SK-N-SH (cell line): ENCODE measurements at regions not wholly inside any gene's neighbourhood (a gene's known extent, or its start where the extent isn't known, plus 50 kb on each side); places are given as distances from the start of the nearest gene placed in this dataset.

Source experiments
- CTCF ChIA-PET: fragments of 300-600, 350-600 bp; formaldehyde crosslinking; extraction: SDS; loops from one replicate; lab custom pipeline; 2021; lab: Yijun Ruan, JAX
- POLR2A ChIA-PET: fragments of 350-600 bp; sonication (Branson Sonifier 250); formaldehyde crosslinking; extraction: SDS; loops from one replicate; lab custom pipeline; 2020; ENCODE audit warnings: antibody characterized with exemption, inconsistent platforms; lab: Yijun Ruan, JAX
- DNase-seq: peaks from one replicate; pipeline ENCODE4 v3.0.0; 2012
- H2AFZ ChIP-seq: fragments of 200-600 bp; sonication (generic); 2 replicates; pipeline ENCODE4 v1.8.1; 2016; ENCODE audit warnings: antibody characterized with exemption, mild to moderate bottlenecking, low read depth
- H3F3A ChIP-seq: fragments of 200-600 bp; sonication (generic); replicated peaks from 2 replicates; pipeline ENCODE3; 2016; ENCODE audit warnings: antibody characterized with exemption, mild to moderate bottlenecking; ENCODE audit not compliant: insufficient read depth
- H3K27ac ChIP-seq, 2 experiments: fragments of 200-500 bp in 1 of 2; fragments of 200-600 bp in 1 of 2; sonication (Bioruptor generic) in 1 of 2; sonication (generic), shearing (Covaris generic) in 1 of 2; 2 replicates each; pipeline versions ENCODE4 v1.5.1 to v1.6.1; 2014 to 2016; ENCODE audit warnings: low read depth in 2 of 2, inconsistent platforms in 1 of 2, low read length in 1 of 2, mild to moderate bottlenecking in 1 of 2, mixed read lengths in 1 of 2
- H3K27me3 ChIP-seq: fragments of 200-600 bp; sonication (generic), shearing (Covaris generic); 2 replicates; pipeline ENCODE4 v1.6.1; 2016; ENCODE audit warnings: mixed run types; ENCODE audit not compliant: insufficient read depth
- H3K36me3 ChIP-seq, 2 experiments: fragments of 200-500 bp in 1 of 2; fragments of 200-600 bp in 1 of 2; sonication (Bioruptor generic) in 1 of 2; sonication (generic) in 1 of 2; replicated peaks in 1 of 2; 2 replicates each; pipeline versions ENCODE3 to v1.5.1; 2014 to 2016; ENCODE audit warnings: low read length in 1 of 2, mild to moderate bottlenecking in 1 of 2; ENCODE audit not compliant: insufficient read depth in 2 of 2, control insufficient read depth in 1 of 2
- H3K4me1 ChIP-seq, 2 experiments: fragments of 200-500 bp in 1 of 2; fragments of 200-600 bp in 1 of 2; sonication (Bioruptor generic) in 1 of 2; sonication (generic), shearing (Covaris generic) in 1 of 2; 2 replicates each; pipeline versions ENCODE4 v1.5.1 to v1.6.1; 2014 to 2016; ENCODE audit warnings: low read depth in 1 of 2, low read length in 1 of 2, mixed run types in 1 of 2; ENCODE audit not compliant: insufficient read depth in 2 of 2, control insufficient read depth in 1 of 2
- H3K4me2 ChIP-seq: fragments of 200-600 bp; sonication (generic), shearing (Covaris generic); 2 replicates; pipeline ENCODE4 v1.6.1; 2017; ENCODE audit warnings: mixed run types
- H3K4me3 ChIP-seq, 2 experiments: fragments of 200-500 bp in 1 of 2; fragments of 200-600 bp in 1 of 2; sonication (Bioruptor generic) in 1 of 2; sonication (generic), shearing (Covaris generic) in 1 of 2; 2 replicates each; pipeline versions ENCODE4 v1.5.1 to v1.8.1; 2014 to 2016; ENCODE audit warnings: low read depth in 2 of 2, inconsistent platforms in 1 of 2, low read length in 1 of 2, mild to moderate bottlenecking in 1 of 2, mixed read lengths in 1 of 2, moderate library complexity in 1 of 2
- H3K79me2 ChIP-seq: fragments of 200-600 bp; sonication (generic); 2 replicates; pipeline ENCODE4 v1.8.1; 2017; ENCODE audit warnings: mild to moderate bottlenecking; ENCODE audit not compliant: insufficient read depth
- H3K9ac ChIP-seq: fragments of 200-600 bp; sonication (generic); 2 replicates; pipeline ENCODE4 v1.6.1; 2017; ENCODE audit warnings: mixed run types
- H3K9me2 ChIP-seq: fragments of 200-600 bp; sonication (generic); 2 replicates; pipeline ENCODE4 v1.6.1; 2017; ENCODE audit warnings: mixed run types
- H3K9me3 ChIP-seq: fragments of 200-600 bp; sonication (generic); 2 replicates; pipeline ENCODE4 v1.6.1; 2017; ENCODE audit warnings: mixed run types, mild to moderate bottlenecking, moderate library complexity
- H4K20me1 ChIP-seq: fragments of 200-600 bp; sonication (generic); 2 replicates; pipeline ENCODE4 v1.6.1; 2017; ENCODE audit warnings: mild to moderate bottlenecking, mixed run types; ENCODE audit not compliant: insufficient read depth
- ELF1 ChIP-seq: IDR thresholded peaks from 2 replicates; pipeline ENCODE4 v1.4.0; 2012
- EP300 ChIP-seq, 2 experiments: IDR thresholded peaks; 2 replicates each; pipeline versions ENCODE4 v1.4.0 to v1.6.1; 2012; ENCODE audit warnings: borderline replicate concordance in 1 of 2, low read depth in 1 of 2, low read length in 1 of 2
- EZH2phosphoT487 ChIP-seq: fragments of 200-600 bp; sonication (generic); IDR thresholded peaks from 2 replicates; pipeline ENCODE4 v1.6.1; 2017; ENCODE audit warnings: low read depth, mixed run types, mild to moderate bottlenecking, antibody characterized with exemption, moderate library complexity, borderline replicate concordance
- FOSL2 ChIP-seq: IDR thresholded peaks from 2 replicates; pipeline ENCODE4 v1.4.0; 2012; ENCODE audit warnings: low read depth, mild to moderate bottlenecking, moderate library complexity, borderline replicate concordance
- FOXM1 ChIP-seq: IDR thresholded peaks from 2 replicates; pipeline ENCODE4 v1.4.0; 2012; ENCODE audit warnings: low read depth, mild to moderate bottlenecking
- GABPA ChIP-seq: IDR thresholded peaks from 2 replicates; pipeline ENCODE4 v1.4.0; 2012; ENCODE audit warnings: low read depth, mild to moderate bottlenecking
- GATA2 ChIP-seq: sonication (generic); formaldehyde crosslinking; IDR thresholded peaks from 2 replicates; pipeline ENCODE4 v1.5.0; 2020; ENCODE audit warnings: mild to moderate bottlenecking, missing genetic modification reagents
- JUND ChIP-seq: IDR thresholded peaks from 2 replicates; pipeline ENCODE4 v1.4.0; 2012
- MAX ChIP-seq: IDR thresholded peaks from 2 replicates; pipeline ENCODE4 v1.4.0; 2012; ENCODE audit warnings: low read depth
- MEF2A ChIP-seq: IDR thresholded peaks from 2 replicates; pipeline ENCODE4 v1.4.0; 2012; ENCODE audit warnings: low read depth, borderline replicate concordance
- POLR2AphosphoS5 ChIP-seq: IDR thresholded peaks from 2 replicates; pipeline ENCODE4 v1.6.1; 2012; ENCODE audit warnings: low read depth, low read length
- RAD21 ChIP-seq: IDR thresholded peaks from 2 replicates; pipeline ENCODE4 v1.6.1; 2012; ENCODE audit warnings: mild to moderate bottlenecking, low read length
- RCOR1 ChIP-seq: fragments of 150-350 bp; IDR thresholded peaks from 2 replicates; pipeline ENCODE4 v1.6.1; 2017; ENCODE audit warnings: antibody characterized with exemption, low read length
- RFX5 ChIP-seq: IDR thresholded peaks from 2 replicates; pipeline ENCODE4 v1.6.1; 2012; ENCODE audit warnings: mild to moderate bottlenecking, improper control_type of control experiment, low read length
- RXRA ChIP-seq: IDR thresholded peaks from 2 replicates; pipeline ENCODE4 v1.4.0; 2012; ENCODE audit warnings: low read depth, mild to moderate bottlenecking, borderline replicate concordance
- SIN3A ChIP-seq: IDR thresholded peaks from 2 replicates; pipeline ENCODE4 v1.6.1; 2012; ENCODE audit warnings: low read depth, mild to moderate bottlenecking, low read length, moderate library complexity, borderline replicate concordance
- SMC3 ChIP-seq: IDR thresholded peaks from 2 replicates; pipeline ENCODE4 v1.6.1; 2012; ENCODE audit warnings: low read depth, low read length, improper control_type of control experiment
- TAF1 ChIP-seq: IDR thresholded peaks from 2 replicates; pipeline ENCODE4 v1.6.1; 2012; ENCODE audit warnings: low read depth, mild to moderate bottlenecking, low read length, moderate library complexity, borderline replicate concordance
- YY1 ChIP-seq: IDR thresholded peaks from 2 replicates; pipeline ENCODE4 v1.4.0; 2012; ENCODE audit warnings: low read depth, mild to moderate bottlenecking
- WGBS: methylation state at CpG from one replicate; pipeline ENCODE4 v1.1.6; 2017; ENCODE audit warnings: low lambda C conversion rate; 5-methylcytosine and 5-hydroxymethylcytosine counted together
- TF ChIP-seq, protein P1 (sequence below): fragments of 200-600 bp; sonication (generic); IDR thresholded peaks from 2 replicates; pipeline ENCODE4 v1.6.1; 2017; ENCODE audit warnings: antibody characterized with exemption, mild to moderate bottlenecking, moderate library complexity
- TF ChIP-seq, protein P2 (sequence below): IDR thresholded peaks from 2 replicates; pipeline ENCODE4 v1.4.0; 2012; ENCODE audit warnings: low read depth, borderline replicate concordance

- Histone ChIP-seq H4K20me1 (no peaks in the 10 kb centered on the region), H3K4me1 (no peaks in the 10 kb centered on the region), H3K36me3 (no peaks in the 10 kb centered on the region), H3K9me3 (no peaks in the 10 kb centered on the region), H3K9ac (no peak overlapping the region), H3K27me3 (no peaks in the 10 kb centered on the region; the same call in 1 of the 2 replicates), H3K27ac (no peak overlapping the region), H2AFZ (no peak overlapping the region), H3K9me2 (no peaks in the 10 kb centered on the region), H3F3A (no peaks in the 10 kb centered on the region), H3K4me2 (no peak overlapping the region), H3K79me2 (no peaks in the 10 kb centered on the region), H3K4me3 (no peak overlapping the region)
- no peak for DNase-seq
- ChIA-PET POLR2A (no interaction called here), CTCF (interaction anchor here (1.3 kb wide), 1 partner anchor 197 kb away, joined by 4 read pairs; no protein-coding TSS in a partner anchor)
- 21% methylated on average over 3 of the region's 6 CpGs for WGBS
- TF ChIP-seq EZH2phosphoT487 (no peak), GABPA (no peak), YY1 (no peak), TAF1 (no peak), GATA2 (no peak), POLR2AphosphoS5 (no peak), MAX (no peak), FOXM1 (no peak), ELF1 (no peak), MEF2A (no peak), RAD21 (no peak), RCOR1 (no peak), RXRA (no peak), FOSL2 (no peak), SIN3A (no peak), SMC3 (no peak), JUND (no peak)
Measured at GRCh38 chr21:17727361-17727760, 91.8 kb downstream of the C21orf91 start.

DNA sequence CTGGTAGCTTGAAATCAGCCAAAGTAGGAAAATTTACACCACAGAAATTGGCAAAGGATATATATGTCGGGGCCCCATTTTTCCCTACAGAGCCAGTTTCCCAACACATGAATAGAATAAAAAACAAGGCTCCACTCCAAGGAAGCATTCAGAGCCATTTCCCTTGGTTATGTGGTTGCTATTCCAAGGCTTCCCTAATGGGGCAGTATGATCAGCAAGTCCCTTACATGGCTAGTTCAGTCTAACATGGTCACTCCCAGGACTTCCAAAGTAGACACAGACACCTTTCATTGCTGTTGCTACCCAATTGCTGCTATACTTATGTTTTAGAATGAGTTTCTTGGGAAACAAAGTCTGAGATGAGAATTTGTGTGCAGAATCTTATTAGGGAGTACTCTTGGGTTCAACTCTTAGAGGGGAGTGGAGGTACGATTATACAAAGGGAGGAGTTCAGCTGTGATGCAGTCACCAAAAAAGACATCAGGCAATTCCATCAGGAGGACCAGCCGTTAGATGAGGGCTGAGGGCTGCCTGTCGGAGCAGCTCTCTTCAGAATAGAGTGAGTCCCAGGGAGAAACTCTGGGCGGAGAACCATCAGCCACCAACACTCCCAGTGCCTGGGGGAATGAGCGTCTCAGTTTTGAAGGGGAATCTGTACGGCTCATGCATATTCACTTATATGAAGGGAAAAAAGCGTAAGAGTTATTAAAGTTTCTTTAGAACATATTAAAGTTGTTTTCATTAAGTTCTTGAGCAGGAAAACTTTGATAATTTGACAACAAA is 92.9 kb downstream of the C21orf91 start:
- no peak overlapping the region for H2AFZ ChIP-seq
- H3K9me2 ChIP-seq: no peaks in the 10 kb centered on the region
- H3K4me3 ChIP-seq: no peak overlapping the region
- ChIA-PET POLR2A (no interaction called here), CTCF (no interaction called here)
- H3K36me3 ChIP-seq: no peaks in the 10 kb centered on the region
- TF ChIP-seq RAD21: 0 out of 2 replicates have a peak, but pooled peaks have one; percentile 7
- TF ChIP-seq RFX5: no peak
- TF ChIP-seq, protein P1, sequence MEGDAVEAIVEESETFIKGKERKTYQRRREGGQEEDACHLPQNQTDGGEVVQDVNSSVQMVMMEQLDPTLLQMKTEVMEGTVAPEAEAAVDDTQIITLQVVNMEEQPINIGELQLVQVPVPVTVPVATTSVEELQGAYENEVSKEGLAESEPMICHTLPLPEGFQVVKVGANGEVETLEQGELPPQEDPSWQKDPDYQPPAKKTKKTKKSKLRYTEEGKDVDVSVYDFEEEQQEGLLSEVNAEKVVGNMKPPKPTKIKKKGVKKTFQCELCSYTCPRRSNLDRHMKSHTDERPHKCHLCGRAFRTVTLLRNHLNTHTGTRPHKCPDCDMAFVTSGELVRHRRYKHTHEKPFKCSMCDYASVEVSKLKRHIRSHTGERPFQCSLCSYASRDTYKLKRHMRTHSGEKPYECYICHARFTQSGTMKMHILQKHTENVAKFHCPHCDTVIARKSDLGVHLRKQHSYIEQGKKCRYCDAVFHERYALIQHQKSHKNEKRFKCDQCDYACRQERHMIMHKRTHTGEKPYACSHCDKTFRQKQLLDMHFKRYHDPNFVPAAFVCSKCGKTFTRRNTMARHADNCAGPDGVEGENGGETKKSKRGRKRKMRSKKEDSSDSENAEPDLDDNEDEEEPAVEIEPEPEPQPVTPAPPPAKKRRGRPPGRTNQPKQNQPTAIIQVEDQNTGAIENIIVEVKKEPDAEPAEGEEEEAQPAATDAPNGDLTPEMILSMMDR: peak; percentile 43
- TF ChIP-seq, protein P2, sequence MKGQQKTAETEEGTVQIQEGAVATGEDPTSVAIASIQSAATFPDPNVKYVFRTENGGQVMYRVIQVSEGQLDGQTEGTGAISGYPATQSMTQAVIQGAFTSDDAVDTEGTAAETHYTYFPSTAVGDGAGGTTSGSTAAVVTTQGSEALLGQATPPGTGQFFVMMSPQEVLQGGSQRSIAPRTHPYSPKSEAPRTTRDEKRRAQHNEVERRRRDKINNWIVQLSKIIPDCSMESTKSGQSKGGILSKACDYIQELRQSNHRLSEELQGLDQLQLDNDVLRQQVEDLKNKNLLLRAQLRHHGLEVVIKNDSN: no peak
- no peak for TF ChIP-seq EP300 (IDR thresholded peaks at IDR 0.05; ENCODE audit: borderline replicate concordance in 1 of 2, low read depth in 1 of 2, low read length in 1 of 2)
- no peak overlapping the region for H3K27ac ChIP-seq
- no peaks in the 10 kb centered on the region for H3K79me2 ChIP-seq
- no peak overlapping the region for H3K4me2 ChIP-seq
- DNase-seq: peak; percentile 30
- H3K4me1 ChIP-seq: no peaks in the 10 kb centered on the region
- H3K9me3 ChIP-seq: no peaks in the 10 kb centered on the region
- WGBS: 28% methylated on average over 8 of the region's 8 CpGs
- no peaks in the 10 kb centered on the region; the same call in 1 of the 2 replicates for H3K27me3 ChIP-seq
- no peaks in the 10 kb centered on the region for H4K20me1 ChIP-seq
- H3K9ac ChIP-seq: no peak overlapping the region
- H3F3A ChIP-seq: no peaks in the 10 kb centered on the region
